NCI-H1694 (cell line): ENCODE measurements at regions not wholly inside any gene's neighbourhood (a gene's known extent, or its start where the extent isn't known, plus 50 kb on each side); places are given as distances from the start of the nearest gene placed in this dataset.
"Not testable (repeated sequence)": the region's sequence is repeated elsewhere in the genome, so short reads cannot be mapped to it uniquely, and the experiment has no call there.

Experiments
- DNase-seq: peaks from one replicate; lab custom pipeline; 2025; lab: John Stamatoyannopoulos, UW

- DNase-seq = no peak
Measured at GRCh38 chr3:3902161-3902560, 102.9 kb downstream of the LRRN1 start.

- DNase-seq = no peak
Measured at GRCh38 chr3:3906171-3906570, 106.9 kb downstream of the LRRN1 start.

GRCh38 chr3:3907023-3907422 lies 107.8 kb downstream of the LRRN1 start:
- no peak for DNase-seq

GRCh38 chr3:3918763-3919162 lies 119.5 kb downstream of the LRRN1 start:
- no peak for DNase-seq

GRCh38 chr3:3919316-3919715 lies 120.1 kb downstream of the LRRN1 start:
- no peak for DNase-seq

GRCh38 chr3:3923619-3924018 lies 124.4 kb downstream of the LRRN1 start:
- DNase-seq = no peak

GRCh38 chr3:3927198-3927597 lies 128.0 kb downstream of the LRRN1 start:
- DNase-seq = no peak

GRCh38 chr3:3927965-3928364 lies 128.7 kb downstream of the LRRN1 start:
- DNase-seq = no peak

GRCh38 chr3:3941380-3941779 lies 142.1 kb downstream of the LRRN1 start:
- not testable (repeated sequence) for DNase-seq

- DNase-seq = no peak
Measured at GRCh38 chr3:3951071-3951470, 151.8 kb downstream of the LRRN1 start.

- DNase-seq = no peak
Measured at GRCh38 chr3:3951501-3951900, 152.3 kb downstream of the LRRN1 start.

GRCh38 chr3:3962867-3963266 lies 163.6 kb downstream of the LRRN1 start:
- not testable (repeated sequence) for DNase-seq

GRCh38 chr3:3984053-3984452 lies 184.8 kb downstream of the LRRN1 start:
- DNase-seq = no peak

GRCh38 chr3:3991598-3991997 lies 192.4 kb downstream of the LRRN1 start:
- no peak for DNase-seq

GRCh38 chr3:3992312-3992874 lies 193.2 kb downstream of the LRRN1 start:
- DNase-seq = no peak

- DNase-seq = peak; percentile 48
Measured at GRCh38 chr3:3998140-3998922, 199.1 kb downstream of the LRRN1 start.

- not testable (repeated sequence) for DNase-seq
Measured at GRCh38 chr3:3999340-3999739, 200.1 kb downstream of the LRRN1 start.

- DNase-seq = no peak
Measured at GRCh38 chr3:4001976-4002375, 202.7 kb downstream of the LRRN1 start.

GRCh38 chr3:4006288-4006687 lies 207.1 kb downstream of the LRRN1 start:
- peak; percentile 24 for DNase-seq

- DNase-seq = no peak
Measured at GRCh38 chr3:4008205-4008604, 209.0 kb downstream of the LRRN1 start.

GRCh38 chr3:4011166-4011565 lies 211.9 kb downstream of the LRRN1 start:
- no peak for DNase-seq

GRCh38 chr3:4015426-4015825 lies 216.2 kb downstream of the LRRN1 start:
- DNase-seq = no peak

GRCh38 chr3:4019501-4019900 lies 220.3 kb downstream of the LRRN1 start:
- no peak for DNase-seq

- DNase-seq = no peak
Measured at GRCh38 chr3:4021162-4021561, 221.9 kb downstream of the LRRN1 start.
